GM21717 (cell line): ENCODE measurements at regions not wholly inside any gene's neighbourhood (a gene's known extent, or its start where the extent isn't known, plus 50 kb on each side); places are given as distances from the start of the nearest gene placed in this dataset.
"Not testable (repeated sequence)": the region's sequence is repeated elsewhere in the genome, so short reads cannot be mapped to it uniquely, and the experiment has no call there.

Source experiments
- ATAC-seq: cut with Tn5 transposase; IDR thresholded peaks from one replicate; pipeline ENCODE4 v1.9.1; 2021; ENCODE audit warnings: mild to moderate bottlenecking, moderate library complexity; ENCODE audit not compliant: unreplicated experiment

GRCh38 chr9:710951-711745, 130.3 kb upstream of the DMRT1 start:
- no peak for ATAC-seq

- ATAC-seq: no peak
Observed at GRCh38 chr9:711761-712553, 129.5 kb upstream of the DMRT1 start.

GRCh38 chr9:712643-713042, 128.9 kb upstream of the DMRT1 start:
- ATAC-seq: no peak

GRCh38 chr9:713091-713490, 128.4 kb upstream of the DMRT1 start:
- no peak for ATAC-seq

GRCh38 chr9:714675-715074, 126.8 kb upstream of the DMRT1 start:
- no peak for ATAC-seq

- ATAC-seq: no peak
Observed at GRCh38 chr9:715300-715699, 126.2 kb upstream of the DMRT1 start.

GRCh38 chr9:715743-716400, 125.6 kb upstream of the DMRT1 start:
- no peak for ATAC-seq

GRCh38 chr9:717722-718121, 123.8 kb upstream of the DMRT1 start:
- no peak for ATAC-seq

- no peak for ATAC-seq
Observed at GRCh38 chr9:720239-720881, 121.1 kb upstream of the DMRT1 start.

GRCh38 chr9:722388-722980, 119.0 kb upstream of the DMRT1 start:
- no peak for ATAC-seq

- not testable (repeated sequence) for ATAC-seq
Observed at GRCh38 chr9:724461-724860, 117.0 kb upstream of the DMRT1 start.

- ATAC-seq: no peak
Observed at GRCh38 chr9:726005-726404, 115.5 kb upstream of the DMRT1 start.

- ATAC-seq: no peak
Observed at GRCh38 chr9:727767-728166, 113.7 kb upstream of the DMRT1 start.

GRCh38 chr9:728535-728934, 113.0 kb upstream of the DMRT1 start:
- no peak for ATAC-seq

- ATAC-seq: no peak
Observed at GRCh38 chr9:731474-731873, 110.0 kb upstream of the DMRT1 start.

GRCh38 chr9:734831-735511, 106.5 kb upstream of the DMRT1 start:
- ATAC-seq: no peak

GRCh38 chr9:737400-738120, 103.9 kb upstream of the DMRT1 start:
- no peak for ATAC-seq

- ATAC-seq: no peak
Observed at GRCh38 chr9:738209-738915, 103.1 kb upstream of the DMRT1 start.

GRCh38 chr9:739362-739761, 102.1 kb upstream of the DMRT1 start:
- ATAC-seq: no peak
